Adrenal gland (tissue), 9 donors: ENCODE measurements at regions not wholly inside any gene's neighbourhood (a gene's known extent, or its start where the extent isn't known, plus 50 kb on each side); places are given as distances from the start of the nearest gene placed in this dataset.

ENCODE experiments used
- DNase-seq, 7 donors: peaks; one replicate each; pipeline ENCODE4 v3.0.0-alpha.2; 2019 to 2020
- H3K27ac ChIP-seq, 5 donors: fragments of 200-600 bp; sonication (generic) in 4 of 5; 1 replicate in 3 of 5; 2 replicates in 2 of 5; pipeline versions ENCODE4 v1.5.1 to v1.8.0; 2016 to 2020; ENCODE audit warnings: mild to moderate bottlenecking in 1 of 5
- H3K27me3 ChIP-seq: fragments of 200-600 bp; 2 replicates; pipeline ENCODE4 v1.8.0; 2021
- H3K36me3 ChIP-seq, 2 donors: fragments of 200-600 bp; replicated peaks in 1 of 2; 1 replicate in 1 of 2; 2 replicates in 1 of 2; pipeline versions ENCODE4 v1.5.1 to v1.8.0; 2018 to 2022
- H3K4me1 ChIP-seq, 2 donors: fragments of 200-600 bp; replicated peaks in 1 of 2; 1 replicate in 1 of 2; 2 replicates in 1 of 2; pipeline versions ENCODE4 v1.5.1 to v1.8.0; 2018 to 2021
- H3K4me3 ChIP-seq, 4 donors: fragments of 200-600 bp; sonication (generic) in 3 of 4; one replicate each; pipeline ENCODE4 v1.5.1; 2016 to 2018
- H3K9me3 ChIP-seq, 3 donors: fragments of 200-600 bp; sonication (generic) in 1 of 3; replicated peaks in 1 of 3; 1 replicate in 2 of 3; 2 replicates in 1 of 3; pipeline versions ENCODE4 v1.5.1 to v1.8.0; 2016 to 2021
- POLR2A ChIP-seq, 2 donors: fragments of 450-650 bp; IDR thresholded peaks; one replicate each; pipeline ENCODE4 v1.6.1; 2017; ENCODE audit warnings: antibody characterized with exemption in 2 of 2, mild to moderate bottlenecking in 2 of 2, moderate library complexity in 1 of 2
- WGBS, 4 donors: extraction: QIAGEN DNeasy Blood & Tissue Kit in 2 of 4; methylation state at CpG; one replicate each; pipeline versions ENCODE4 v1.1.5 to v1.1.7; 2013 to 2017; 5-methylcytosine and 5-hydroxymethylcytosine counted together
- intact Hi-C, 2 donors: fragments of 100-400 bp; cut with DNase I; formaldehyde crosslinking; loops; one replicate each; pipeline versions ENCODE4 v1.14.1 to v1.15.0; 2022 to 2023
- TF ChIP-seq, protein P1 (sequence below), 6 experiments: fragments of 450-650 bp in 4 of 6; fragments of 200-600 bp in 2 of 6; sonication (generic) in 1 of 6; IDR thresholded peaks; 1 replicate in 5 of 6; 2 replicates in 1 of 6; pipeline versions ENCODE4 v1.5.1 to v1.8.0; 2016 to 2021; ENCODE audit warnings: antibody characterized with exemption in 6 of 6, mild to moderate bottlenecking in 2 of 6, moderate library complexity in 1 of 6
- donor health status: healthy with polysubstance abuse.
- donor health status: Bipolar disorder and iron deficiency.
- donor health status: DM: yes; HTN: yes; CAD: no.
- donor health status: DM: no; HTN: no; CAD: no.
- donor health status: DM: no; HTN: no; CAD: no.

DNA sequence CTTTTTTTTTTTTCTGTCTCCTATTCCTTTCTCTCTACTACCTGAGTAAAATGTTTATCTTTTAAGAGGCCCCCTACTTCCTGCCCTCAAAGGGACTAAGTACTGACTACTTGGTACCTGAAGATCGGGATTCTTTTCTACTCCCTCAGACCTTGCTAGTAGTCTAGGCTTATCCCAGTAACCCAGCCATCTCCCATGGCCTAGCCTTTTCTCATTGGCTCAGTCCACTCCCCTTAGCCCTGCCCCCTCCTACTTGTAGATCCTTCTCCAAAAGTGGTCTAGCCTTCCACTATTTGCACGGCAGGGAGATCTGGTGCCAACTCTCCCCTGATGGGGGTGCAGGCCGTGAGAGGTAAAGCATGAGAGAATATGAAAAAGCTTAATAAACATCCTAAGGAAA, 133.7 kb downstream of the RCN1 start:
- Histone ChIP-seq H3K27ac (no peak overlapping the region), H3K9me3 (no peaks in the 10 kb centered on the region), H3K27me3 (no peaks in the 10 kb centered on the region), H3K4me1 (no peaks in the 10 kb centered on the region), H3K4me3 (no peak overlapping the region), H3K36me3 (no peaks in the 10 kb centered on the region)
- TF ChIP-seq POLR2A (IDR thresholded peaks at IDR 0.05), result no peak
- TF ChIP-seq, protein P1, sequence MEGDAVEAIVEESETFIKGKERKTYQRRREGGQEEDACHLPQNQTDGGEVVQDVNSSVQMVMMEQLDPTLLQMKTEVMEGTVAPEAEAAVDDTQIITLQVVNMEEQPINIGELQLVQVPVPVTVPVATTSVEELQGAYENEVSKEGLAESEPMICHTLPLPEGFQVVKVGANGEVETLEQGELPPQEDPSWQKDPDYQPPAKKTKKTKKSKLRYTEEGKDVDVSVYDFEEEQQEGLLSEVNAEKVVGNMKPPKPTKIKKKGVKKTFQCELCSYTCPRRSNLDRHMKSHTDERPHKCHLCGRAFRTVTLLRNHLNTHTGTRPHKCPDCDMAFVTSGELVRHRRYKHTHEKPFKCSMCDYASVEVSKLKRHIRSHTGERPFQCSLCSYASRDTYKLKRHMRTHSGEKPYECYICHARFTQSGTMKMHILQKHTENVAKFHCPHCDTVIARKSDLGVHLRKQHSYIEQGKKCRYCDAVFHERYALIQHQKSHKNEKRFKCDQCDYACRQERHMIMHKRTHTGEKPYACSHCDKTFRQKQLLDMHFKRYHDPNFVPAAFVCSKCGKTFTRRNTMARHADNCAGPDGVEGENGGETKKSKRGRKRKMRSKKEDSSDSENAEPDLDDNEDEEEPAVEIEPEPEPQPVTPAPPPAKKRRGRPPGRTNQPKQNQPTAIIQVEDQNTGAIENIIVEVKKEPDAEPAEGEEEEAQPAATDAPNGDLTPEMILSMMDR (IDR thresholded peaks at IDR 0.05), result no peak
- WGBS, 4 donors, result 80 to 87% (median 81%) methylated on average over 3 of the region's 3 CpGs
- no peak for DNase-seq
- intact Hi-C loops, result no loop called here

DNA sequence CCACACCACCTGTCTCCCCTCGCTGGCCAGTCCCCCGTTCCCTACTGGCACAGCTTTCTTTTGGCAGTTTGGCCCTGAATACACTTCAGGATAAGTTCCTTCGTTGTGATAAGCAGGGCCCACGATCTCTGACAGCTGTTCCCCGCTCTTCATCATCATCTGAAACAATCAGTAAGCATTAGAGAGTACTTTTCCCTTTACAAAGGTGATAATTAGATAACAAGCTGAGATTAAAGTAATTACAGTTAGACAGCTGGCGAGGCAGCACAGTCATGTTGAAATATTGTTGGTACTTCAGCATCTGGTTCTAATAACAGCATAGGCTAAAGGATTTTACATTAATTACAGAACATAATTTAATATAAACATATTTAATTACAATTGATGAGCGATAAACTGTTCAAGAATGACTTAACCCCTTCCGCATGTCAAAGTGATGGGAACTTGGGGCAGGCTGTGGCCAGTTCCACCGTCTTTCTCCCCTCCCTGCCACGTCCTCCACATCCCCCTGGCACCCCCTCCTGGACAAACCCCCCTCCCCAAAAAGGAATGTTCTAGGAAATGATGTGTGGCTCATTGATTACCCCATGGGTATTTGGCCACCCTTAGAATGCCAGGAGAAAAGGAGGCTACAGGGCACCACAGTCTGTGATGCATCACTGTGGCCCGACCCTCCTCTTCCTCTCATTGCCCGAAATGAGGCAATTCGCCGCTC, 134.9 kb downstream of the RCN1 start:
- Histone ChIP-seq H3K4me1 (no peaks in the 10 kb centered on the region), H3K27me3 (no peaks in the 10 kb centered on the region), H3K4me3 (no peak overlapping the region), H3K9me3 (no peaks in the 10 kb centered on the region), H3K36me3 (no peaks in the 10 kb centered on the region), H3K27ac (no peak overlapping the region)
- 70 to 76% (median 72%) methylated on average over 14 of the region's 14 CpGs for WGBS, 4 donors
- no peak for DNase-seq
- intact Hi-C loops, result no loop called here
- TF ChIP-seq, protein P1 (IDR thresholded peaks at IDR 0.05), result no peak
- no peak for TF ChIP-seq POLR2A (IDR thresholded peaks at IDR 0.05)

DNA sequence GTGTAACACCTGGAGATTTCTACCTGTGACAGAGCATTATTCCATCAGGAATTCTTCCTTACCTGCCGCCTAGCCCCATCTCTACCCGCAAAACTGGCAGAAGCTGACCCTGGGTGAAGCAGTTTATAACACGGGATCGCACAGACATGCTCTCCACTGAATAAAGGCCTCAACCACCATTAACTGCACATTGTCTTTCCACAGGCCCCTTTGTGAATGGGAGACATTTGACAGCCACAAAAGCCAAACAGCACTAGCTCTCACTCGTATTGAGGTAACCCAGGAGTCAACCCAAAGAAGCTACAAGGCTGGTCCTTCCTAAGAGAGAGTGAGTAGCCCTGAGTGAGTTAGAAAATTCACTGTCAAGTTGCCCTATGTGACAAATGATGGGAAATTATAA, 135.6 kb downstream of the RCN1 start:
- no peaks in the 10 kb centered on the region for H3K4me1 ChIP-seq
- intact Hi-C loops, result no loop called here
- WGBS, 4 donors, result 75 to 89% (median 82%) methylated on average over 5 of the region's 5 CpGs
- TF ChIP-seq POLR2A (IDR thresholded peaks at IDR 0.05), result no peak
- TF ChIP-seq, protein P1 (IDR thresholded peaks at IDR 0.05), result no peak
- H3K27ac ChIP-seq, result no peak overlapping the region
- H3K36me3 ChIP-seq, result no peaks in the 10 kb centered on the region
- no peaks in the 10 kb centered on the region for H3K9me3 ChIP-seq
- DNase-seq, result no peak
- H3K4me3 ChIP-seq, result no peak overlapping the region
- no peaks in the 10 kb centered on the region for H3K27me3 ChIP-seq

DNA sequence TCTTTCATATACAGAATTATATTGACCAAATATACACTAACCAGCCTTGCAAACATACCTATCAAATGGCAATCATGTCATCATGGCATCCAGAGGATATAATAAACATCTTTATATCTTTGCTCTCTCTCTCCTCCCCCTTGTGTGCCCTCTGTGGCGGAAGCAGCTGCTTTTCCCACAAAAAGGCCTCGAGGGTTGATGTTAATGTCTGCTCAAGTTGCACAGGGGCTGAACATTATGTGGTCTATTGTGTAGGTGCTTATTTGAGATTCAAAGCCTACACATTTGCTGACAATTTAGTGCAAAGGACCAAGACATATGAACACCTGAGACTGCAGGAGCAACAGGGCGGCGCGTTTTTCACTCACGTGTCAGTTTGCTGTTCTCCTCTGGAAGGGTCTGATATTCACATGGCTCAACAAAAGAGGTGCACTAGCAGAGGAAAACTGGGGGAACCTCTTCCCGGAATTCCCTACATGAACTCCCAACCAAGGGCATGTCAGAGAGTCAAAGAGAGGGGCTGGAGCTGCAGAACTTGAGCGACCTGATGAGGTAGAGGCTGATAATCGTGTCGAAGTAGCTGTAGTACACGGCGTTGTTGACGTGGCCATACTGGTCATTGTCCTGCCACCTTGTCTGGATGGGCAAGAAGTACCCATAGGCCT, 138.8 kb downstream of the RCN1 start:
- no peak overlapping the region for H3K27ac ChIP-seq

More for the DNA sequence above, 138.8 kb downstream of the RCN1 start:
- WGBS, 4 donors, result 84 to 91% (median 89%) methylated on average over 13 of the region's 13 CpGs
- H3K36me3 ChIP-seq, result no peaks in the 10 kb centered on the region
- intact Hi-C loops, result no loop called here
- no peaks in the 10 kb centered on the region for H3K9me3 ChIP-seq
- DNase-seq, result no peak
- no peaks in the 10 kb centered on the region for H3K27me3 ChIP-seq
- TF ChIP-seq POLR2A (IDR thresholded peaks at IDR 0.05), result no peak
- TF ChIP-seq, protein P1 (IDR thresholded peaks at IDR 0.05), result no peak
- H3K4me3 ChIP-seq, result no peak overlapping the region
- no peaks in the 10 kb centered on the region for H3K4me1 ChIP-seq
